ENCODE measurements at regions not wholly inside any gene's neighbourhood (a gene's known extent, or its start where the extent isn't known, plus 50 kb on each side); places are given as distances from the start of the nearest gene placed in this dataset.

DNA sequence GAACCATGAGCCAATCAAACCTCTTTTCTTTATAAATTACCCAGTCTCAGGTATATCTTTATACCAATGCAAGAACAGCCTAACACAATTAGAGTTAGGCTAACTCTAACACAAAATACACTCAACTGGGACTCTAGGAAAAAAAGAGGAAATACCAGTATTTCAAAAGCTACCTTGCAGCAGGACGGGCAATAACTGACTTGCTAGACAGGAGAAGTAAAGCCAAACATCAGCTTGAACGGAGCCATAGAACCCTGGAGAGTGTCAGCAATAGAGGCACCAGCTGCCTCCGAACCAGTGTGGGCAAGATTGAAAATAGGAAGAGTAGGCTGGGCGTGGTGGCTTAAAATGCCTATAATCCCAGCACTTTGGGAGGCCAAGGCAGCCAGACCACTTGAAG is 162.0 kb upstream of the SOX4 start:
- no peak overlapping the region for H3K4me3 ChIP-seq (ENCODE audit: low read length)
- no peaks in the 10 kb centered on the region for H3K9me2 ChIP-seq (ENCODE audit: insufficient read depth, low read length)
- H2AFZ ChIP-seq (ENCODE audit: low read depth, low read length) = no peak overlapping the region
- H3K9me3 ChIP-seq (ENCODE audit: low read length) = no peaks in the 10 kb centered on the region
- no peaks in the 10 kb centered on the region for H3K36me3 ChIP-seq (ENCODE audit: insufficient read depth, low read length)
- TF ChIP-seq MXI1 (conservative IDR thresholded peaks at IDR 0.05; ENCODE audit: poor library complexity, severe bottlenecking) = no peak
- no peak for TF ChIP-seq EZH2 (IDR thresholded peaks at IDR 0.05; ENCODE audit: borderline replicate concordance, insufficient read depth, low read length, poor library complexity, severe bottlenecking)
- TF ChIP-seq, protein P1, sequence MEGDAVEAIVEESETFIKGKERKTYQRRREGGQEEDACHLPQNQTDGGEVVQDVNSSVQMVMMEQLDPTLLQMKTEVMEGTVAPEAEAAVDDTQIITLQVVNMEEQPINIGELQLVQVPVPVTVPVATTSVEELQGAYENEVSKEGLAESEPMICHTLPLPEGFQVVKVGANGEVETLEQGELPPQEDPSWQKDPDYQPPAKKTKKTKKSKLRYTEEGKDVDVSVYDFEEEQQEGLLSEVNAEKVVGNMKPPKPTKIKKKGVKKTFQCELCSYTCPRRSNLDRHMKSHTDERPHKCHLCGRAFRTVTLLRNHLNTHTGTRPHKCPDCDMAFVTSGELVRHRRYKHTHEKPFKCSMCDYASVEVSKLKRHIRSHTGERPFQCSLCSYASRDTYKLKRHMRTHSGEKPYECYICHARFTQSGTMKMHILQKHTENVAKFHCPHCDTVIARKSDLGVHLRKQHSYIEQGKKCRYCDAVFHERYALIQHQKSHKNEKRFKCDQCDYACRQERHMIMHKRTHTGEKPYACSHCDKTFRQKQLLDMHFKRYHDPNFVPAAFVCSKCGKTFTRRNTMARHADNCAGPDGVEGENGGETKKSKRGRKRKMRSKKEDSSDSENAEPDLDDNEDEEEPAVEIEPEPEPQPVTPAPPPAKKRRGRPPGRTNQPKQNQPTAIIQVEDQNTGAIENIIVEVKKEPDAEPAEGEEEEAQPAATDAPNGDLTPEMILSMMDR (IDR thresholded peaks at IDR 0.05; ENCODE audit: poor library complexity, severe bottlenecking) = no peak
- TF ChIP-seq TAF1 (IDR thresholded peaks at IDR 0.05; ENCODE audit: low read depth) = no peak
- no peak for TF ChIP-seq RAD21 (conservative IDR thresholded peaks at IDR 0.05)
- TF ChIP-seq SMC3 (conservative IDR thresholded peaks at IDR 0.05; ENCODE audit: poor library complexity) = no peak
- no peak for TF ChIP-seq REST (IDR thresholded peaks at IDR 0.05; ENCODE audit: borderline replicate concordance)
- TF ChIP-seq EP300 (conservative IDR thresholded peaks at IDR 0.05; ENCODE audit: poor library complexity, severe bottlenecking) = no peak
- no peak for TF ChIP-seq POLR2AphosphoS5 (IDR thresholded peaks at IDR 0.05)
- no peak overlapping the region for H3K27ac ChIP-seq (ENCODE audit: low read length)
- no peaks in the 10 kb centered on the region for H4K20me1 ChIP-seq (ENCODE audit: insufficient read depth)
- no peak overlapping the region for H3K4me2 ChIP-seq (ENCODE audit: low read length)
- H3K79me2 ChIP-seq (replicated peaks; ENCODE audit: insufficient read depth, low read length) = no peaks in the 10 kb centered on the region
- H3K27me3 ChIP-seq (ENCODE audit: insufficient read depth, low read depth, low read length) = no peaks in the 10 kb centered on the region
- no peak overlapping the region for H3K9ac ChIP-seq (ENCODE audit: low read length)
- H3F3A ChIP-seq (ENCODE audit: insufficient read depth, low read length, poor library complexity, severe bottlenecking) = no peaks in the 10 kb centered on the region

DNA sequence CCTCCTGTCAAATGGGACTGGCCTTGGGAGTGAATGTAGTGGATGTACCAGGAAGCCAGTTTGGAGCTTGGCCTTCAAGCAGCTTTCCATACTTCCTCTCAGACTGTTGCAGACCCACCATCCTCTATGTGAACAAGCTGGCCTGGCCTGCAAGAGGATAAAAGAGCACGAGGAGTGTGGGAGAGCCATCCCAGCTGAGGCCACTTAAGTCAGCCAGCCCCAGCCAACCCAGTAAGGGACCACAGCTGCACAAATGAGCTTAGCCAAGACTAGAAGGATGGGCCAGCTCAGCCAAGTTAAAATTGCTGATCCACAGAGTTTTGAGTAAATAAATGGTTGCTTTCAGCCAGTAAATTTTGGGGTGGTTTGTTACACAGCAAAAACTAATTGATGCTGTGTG is 156.9 kb upstream of the SOX4 start:
- Histone ChIP-seq H3K4me3 (ENCODE audit: low read length) (no peak overlapping the region), H2AFZ (ENCODE audit: low read depth, low read length) (no peak overlapping the region), H3K27ac (ENCODE audit: low read length) (no peak overlapping the region), H3F3A (ENCODE audit: insufficient read depth, low read length, poor library complexity, severe bottlenecking) (no peaks in the 10 kb centered on the region), H4K20me1 (ENCODE audit: insufficient read depth) (no peaks in the 10 kb centered on the region), H3K36me3 (ENCODE audit: insufficient read depth, low read length) (no peaks in the 10 kb centered on the region), H3K79me2 (replicated peaks; ENCODE audit: insufficient read depth, low read length) (no peaks in the 10 kb centered on the region), H3K9me2 (ENCODE audit: insufficient read depth, low read length) (no peaks in the 10 kb centered on the region), H3K4me2 (ENCODE audit: low read length) (no peak overlapping the region), H3K9ac (ENCODE audit: low read length) (no peak overlapping the region), H3K27me3 (ENCODE audit: insufficient read depth, low read depth, low read length) (no peaks in the 10 kb centered on the region), H3K9me3 (ENCODE audit: low read length) (no peaks in the 10 kb centered on the region)
- TF ChIP-seq EP300 (conservative IDR thresholded peaks at IDR 0.05; ENCODE audit: poor library complexity, severe bottlenecking) (no peak), TAF1 (IDR thresholded peaks at IDR 0.05; ENCODE audit: low read depth) (no peak), REST (IDR thresholded peaks at IDR 0.05; ENCODE audit: borderline replicate concordance) (no peak), MXI1 (conservative IDR thresholded peaks at IDR 0.05; ENCODE audit: poor library complexity, severe bottlenecking) (no peak), POLR2AphosphoS5 (IDR thresholded peaks at IDR 0.05) (no peak), EZH2 (IDR thresholded peaks at IDR 0.05; ENCODE audit: borderline replicate concordance, insufficient read depth, low read length, poor library complexity, severe bottlenecking) (no peak), SMC3 (conservative IDR thresholded peaks at IDR 0.05; ENCODE audit: poor library complexity) (no peak), RAD21 (conservative IDR thresholded peaks at IDR 0.05) (no peak)
- TF ChIP-seq, protein P1 (IDR thresholded peaks at IDR 0.05; ENCODE audit: poor library complexity, severe bottlenecking) = no peak
